ENCODE measurements at regions not wholly inside any gene's neighbourhood (a gene's known extent, or its start where the extent isn't known, plus 50 kb on each side); places are given as distances from the start of the nearest gene placed in this dataset.

GRCh38 chr16:63806794-63807506 lies 1314.9 kb downstream of the CDH11 start:
- DNase-seq = no peak
- Histone ChIP-seq H3K36me3 (replicated peaks; ENCODE audit: insufficient read depth, low read length) (no peaks in the 10 kb centered on the region), H3K4me3 (ENCODE audit: low read length) (no peak overlapping the region), H3K4me2 (ENCODE audit: low read depth, low read length) (no peak overlapping the region), H3K9me2 (replicated peaks; ENCODE audit: insufficient read depth, low read length) (no peaks in the 10 kb centered on the region), H2AFZ (ENCODE audit: low read length) (no peak overlapping the region), H3K27ac (ENCODE audit: low read length) (no peak overlapping the region), H3F3A (ENCODE audit: insufficient read depth, low read length) (no peaks in the 10 kb centered on the region), H3K4me1 (ENCODE audit: low read length) (peaks cover 10% of the 10 kb centered on the region), H3K27me3 (replicated peaks; ENCODE audit: insufficient read depth, low read length) (no peaks in the 10 kb centered on the region), H3K9me3 (replicated peaks; ENCODE audit: insufficient read depth, low read length) (no peaks in the 10 kb centered on the region), H4K20me1 (ENCODE audit: insufficient read depth, low read length) (no peaks in the 10 kb centered on the region), H3K79me2 (ENCODE audit: low read length) (no peaks in the 10 kb centered on the region), H3K9ac (ENCODE audit: low read length) (no peak overlapping the region)
- TF ChIP-seq EZH2phosphoT487 (IDR thresholded peaks at IDR 0.05; ENCODE audit: low read length) (no peak), EZH2 (optimal IDR thresholded peaks at IDR 0.05; ENCODE audit: low read depth, low read length) (no peak), CTCF (IDR thresholded peaks at IDR 0.05; ENCODE audit: low read length) (no peak)

GRCh38 chr16:63804126-63804525 lies 1317.7 kb downstream of the CDH11 start:
- H3F3A ChIP-seq (ENCODE audit: insufficient read depth, low read length) = no peaks in the 10 kb centered on the region
- no peak for DNase-seq
- peaks cover 7% of the 10 kb centered on the region for H3K4me1 ChIP-seq (ENCODE audit: low read length)
- no peaks in the 10 kb centered on the region for H3K9me3 ChIP-seq (replicated peaks; ENCODE audit: insufficient read depth, low read length)
- H2AFZ ChIP-seq (ENCODE audit: low read length) = no peak overlapping the region
- H3K4me3 ChIP-seq (ENCODE audit: low read length) = no peak overlapping the region
- H3K27ac ChIP-seq (ENCODE audit: low read length) = no peak overlapping the region
- H3K79me2 ChIP-seq (ENCODE audit: low read length) = no peaks in the 10 kb centered on the region
- no peak overlapping the region for H3K4me2 ChIP-seq (ENCODE audit: low read depth, low read length)
- H4K20me1 ChIP-seq (ENCODE audit: insufficient read depth, low read length) = no peaks in the 10 kb centered on the region
- H3K27me3 ChIP-seq (replicated peaks; ENCODE audit: insufficient read depth, low read length) = no peaks in the 10 kb centered on the region
- H3K36me3 ChIP-seq (replicated peaks; ENCODE audit: insufficient read depth, low read length) = no peaks in the 10 kb centered on the region
- H3K9ac ChIP-seq (ENCODE audit: low read length) = no peak overlapping the region
- TF ChIP-seq EZH2phosphoT487 (IDR thresholded peaks at IDR 0.05; ENCODE audit: low read length) = no peak
- no peak for TF ChIP-seq CTCF (IDR thresholded peaks at IDR 0.05; ENCODE audit: low read length)
- TF ChIP-seq EZH2 (optimal IDR thresholded peaks at IDR 0.05; ENCODE audit: low read depth, low read length) = no peak
- H3K9me2 ChIP-seq (replicated peaks; ENCODE audit: insufficient read depth, low read length) = no peaks in the 10 kb centered on the region

GRCh38 chr16:63789603-63790002 lies 1332.3 kb downstream of the CDH11 start:
- H3K4me1 ChIP-seq (ENCODE audit: low read length) = no peaks in the 10 kb centered on the region
- H3K9ac ChIP-seq (ENCODE audit: low read length) = no peak overlapping the region
- no peaks in the 10 kb centered on the region for H4K20me1 ChIP-seq (ENCODE audit: insufficient read depth, low read length)
- H3F3A ChIP-seq (ENCODE audit: insufficient read depth, low read length) = no peaks in the 10 kb centered on the region
- H2AFZ ChIP-seq (ENCODE audit: low read length) = no peak overlapping the region
- H3K9me3 ChIP-seq (replicated peaks; ENCODE audit: insufficient read depth, low read length) = no peaks in the 10 kb centered on the region
- no peaks in the 10 kb centered on the region for H3K9me2 ChIP-seq (replicated peaks; ENCODE audit: insufficient read depth, low read length)
- H3K4me3 ChIP-seq (ENCODE audit: low read length) = no peak overlapping the region
- no peaks in the 10 kb centered on the region for H3K79me2 ChIP-seq (ENCODE audit: low read length)
- peak; percentile 55 for DNase-seq
- H3K27ac ChIP-seq (ENCODE audit: low read length) = no peak overlapping the region
- no peaks in the 10 kb centered on the region for H3K27me3 ChIP-seq (replicated peaks; ENCODE audit: insufficient read depth, low read length)
- no peaks in the 10 kb centered on the region for H3K36me3 ChIP-seq (replicated peaks; ENCODE audit: insufficient read depth, low read length)
- TF ChIP-seq CTCF (IDR thresholded peaks at IDR 0.05; ENCODE audit: low read length) (peak; percentile 46), EZH2 (optimal IDR thresholded peaks at IDR 0.05; ENCODE audit: low read depth, low read length) (no peak), EZH2phosphoT487 (IDR thresholded peaks at IDR 0.05; ENCODE audit: low read length) (no peak)
- no peak overlapping the region for H3K4me2 ChIP-seq (ENCODE audit: low read depth, low read length)
